Kidney tubule cell (primary cell): ENCODE measurements at regions not wholly inside any gene's neighbourhood (a gene's known extent, or its start where the extent isn't known, plus 50 kb on each side); places are given as distances from the start of the nearest gene placed in this dataset.

Source experiments
- DNase-seq: peaks from one replicate; pipeline ENCODE4 v3.0.0-alpha.2; 2018; ENCODE audit warnings: low spot score

GRCh38 chr5:118279540-118280294, 708.6 kb downstream of the DTWD2 start:
- no peak for DNase-seq

- no peak for DNase-seq
Observed at GRCh38 chr5:118270526-118270925, 717.8 kb downstream of the DTWD2 start.

GRCh38 chr5:118258223-118258622, 730.1 kb downstream of the DTWD2 start:
- no peak for DNase-seq

- DNase-seq, result no peak
Observed at GRCh38 chr5:118257066-118257465, 731.3 kb downstream of the DTWD2 start.

- DNase-seq, result no peak
Observed at GRCh38 chr5:118253225-118254061, 734.9 kb downstream of the DTWD2 start.

- no peak for DNase-seq
Observed at GRCh38 chr5:118249386-118249785, 739.0 kb downstream of the DTWD2 start.

GRCh38 chr5:118247458-118247857, 740.9 kb downstream of the DTWD2 start:
- no peak for DNase-seq

GRCh38 chr5:118243613-118244012, 744.7 kb downstream of the DTWD2 start:
- DNase-seq, result no peak

- DNase-seq, result no peak
Observed at GRCh38 chr5:118243068-118243467, 745.3 kb downstream of the DTWD2 start.

GRCh38 chr5:118236108-118236849, 752.1 kb downstream of the DTWD2 start:
- peak; percentile 2 for DNase-seq

- no peak for DNase-seq
Observed at GRCh38 chr5:118233606-118234005, 754.7 kb downstream of the DTWD2 start.

GRCh38 chr5:118228489-118228888, 759.9 kb downstream of the DTWD2 start:
- DNase-seq, result peak; percentile 17

- DNase-seq, result peak; percentile 2
Observed at GRCh38 chr5:118224546-118224945, 763.8 kb downstream of the DTWD2 start.

GRCh38 chr5:118220556-118221195, 767.7 kb downstream of the DTWD2 start:
- no peak for DNase-seq

GRCh38 chr5:118211606-118212005, 776.7 kb downstream of the DTWD2 start:
- no peak for DNase-seq

GRCh38 chr5:118208031-118208453, 780.3 kb downstream of the DTWD2 start:
- no peak for DNase-seq

GRCh38 chr5:118199801-118200200, 788.5 kb downstream of the DTWD2 start:
- no peak for DNase-seq

- no peak for DNase-seq
Observed at GRCh38 chr5:118196229-118196628, 792.1 kb downstream of the DTWD2 start.

GRCh38 chr5:118195211-118195610, 793.1 kb downstream of the DTWD2 start:
- DNase-seq, result peak; percentile 6

GRCh38 chr5:118193194-118193905, 795.0 kb downstream of the DTWD2 start:
- no peak for DNase-seq

GRCh38 chr5:118185018-118185417, 803.3 kb downstream of the DTWD2 start:
- no peak for DNase-seq
